GM21576 (cell line): ENCODE measurements at regions not wholly inside any gene's neighbourhood (a gene's known extent, or its start where the extent isn't known, plus 50 kb on each side); places are given as distances from the start of the nearest gene placed in this dataset.
"Not testable (repeated sequence)": the region's sequence is repeated elsewhere in the genome, so short reads cannot be mapped to it uniquely, and the experiment has no call there.

Experiments used
- ATAC-seq: cut with Tn5 transposase; IDR thresholded peaks from one replicate; pipeline ENCODE4 v1.9.1; 2021; ENCODE audit warnings: mild to moderate bottlenecking, moderate library complexity; ENCODE audit not compliant: unreplicated experiment

- not testable (repeated sequence) for ATAC-seq
These were observed 150.6 kb upstream of the ANKRD20A1 start for GRCh38 chr9:67708109-67708508.

DNA sequence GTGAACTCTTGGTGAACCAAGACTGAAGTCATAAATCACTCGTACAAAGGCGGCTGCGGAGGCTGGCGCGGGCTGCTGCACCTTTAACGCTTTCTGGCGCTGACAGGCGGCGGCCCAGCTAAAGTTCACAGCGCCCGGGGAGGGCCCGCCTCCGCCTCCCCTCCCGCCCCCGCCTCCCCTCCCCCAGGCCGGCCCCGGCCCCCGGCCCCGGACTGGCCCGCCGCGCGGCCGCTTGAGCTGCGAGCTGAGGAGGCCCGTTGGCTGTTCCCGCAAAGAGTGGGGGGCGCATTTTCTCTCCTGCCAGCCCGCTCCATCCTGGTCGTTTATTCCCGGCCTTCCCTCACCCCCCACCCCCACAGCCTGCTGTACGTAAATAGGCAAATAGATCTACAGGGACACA is 147.3 kb upstream of the ANKRD20A1 start:
- not testable (repeated sequence) for ATAC-seq

DNA sequence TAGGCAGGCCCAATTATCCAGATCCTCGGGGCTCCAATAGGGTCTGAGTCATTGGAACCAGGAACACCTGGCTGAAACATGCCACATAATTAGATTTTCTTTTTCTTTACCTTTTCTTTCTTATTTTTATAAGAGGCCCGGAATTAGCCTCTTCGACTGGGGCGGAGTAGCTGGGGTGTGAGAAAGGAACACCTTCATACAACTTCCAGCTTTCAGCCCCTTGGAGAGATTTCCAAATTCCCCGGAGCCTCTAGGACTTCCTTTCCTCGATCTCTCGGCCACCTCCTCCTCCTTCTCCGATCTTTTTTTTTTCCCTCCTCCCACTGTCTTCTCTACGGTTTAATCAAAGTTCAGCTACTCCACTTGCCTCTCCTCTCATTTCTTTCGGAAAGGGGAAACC is 146.8 kb upstream of the ANKRD20A1 start:
- not testable (repeated sequence) for ATAC-seq

DNA sequence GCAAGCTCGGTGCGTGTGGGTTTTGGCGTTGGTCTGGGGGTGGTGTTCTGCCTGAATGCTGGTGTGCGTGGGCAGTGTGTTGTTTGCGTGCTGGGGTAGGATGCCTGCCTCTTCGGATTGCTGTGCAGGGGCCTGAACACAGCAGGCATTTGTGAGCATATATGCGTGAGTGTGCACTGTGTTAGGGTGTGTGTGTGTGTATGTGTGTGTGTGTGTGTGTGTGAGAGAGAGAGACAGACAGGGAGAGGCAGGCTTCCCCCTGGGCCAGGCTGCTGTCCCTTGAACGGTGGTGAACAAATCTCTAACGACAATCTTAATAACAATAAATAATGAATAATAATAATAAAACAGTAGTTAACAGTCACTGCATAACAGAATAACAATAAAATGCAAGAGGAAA is 145.8 kb upstream of the ANKRD20A1 start:
- ATAC-seq, result not testable (repeated sequence)

- not testable (repeated sequence) for ATAC-seq
These were observed 140.8 kb upstream of the ANKRD20A1 start for GRCh38 chr9:67717830-67718388.

DNA sequence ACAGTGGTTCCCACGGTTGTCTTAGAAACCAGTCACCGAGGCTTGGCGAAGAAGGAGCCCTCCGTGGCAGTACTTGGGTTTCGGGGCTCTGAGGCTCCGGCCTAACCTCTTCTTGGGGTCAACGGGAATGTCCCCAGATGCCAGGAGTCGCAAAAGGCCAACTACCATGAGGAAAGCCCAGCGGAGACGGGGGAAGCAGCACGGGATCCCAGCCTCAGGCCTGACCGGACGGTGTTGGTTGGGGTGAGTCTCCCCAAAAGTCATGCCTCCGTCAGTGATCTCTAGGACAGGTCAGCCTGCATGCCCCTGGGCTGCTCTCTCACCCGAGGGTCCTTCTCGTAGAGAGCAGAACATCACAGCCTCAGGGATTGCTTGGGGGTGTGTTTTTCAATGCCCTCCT is 138.2 kb upstream of the ANKRD20A1 start:
- not testable (repeated sequence) for ATAC-seq

DNA sequence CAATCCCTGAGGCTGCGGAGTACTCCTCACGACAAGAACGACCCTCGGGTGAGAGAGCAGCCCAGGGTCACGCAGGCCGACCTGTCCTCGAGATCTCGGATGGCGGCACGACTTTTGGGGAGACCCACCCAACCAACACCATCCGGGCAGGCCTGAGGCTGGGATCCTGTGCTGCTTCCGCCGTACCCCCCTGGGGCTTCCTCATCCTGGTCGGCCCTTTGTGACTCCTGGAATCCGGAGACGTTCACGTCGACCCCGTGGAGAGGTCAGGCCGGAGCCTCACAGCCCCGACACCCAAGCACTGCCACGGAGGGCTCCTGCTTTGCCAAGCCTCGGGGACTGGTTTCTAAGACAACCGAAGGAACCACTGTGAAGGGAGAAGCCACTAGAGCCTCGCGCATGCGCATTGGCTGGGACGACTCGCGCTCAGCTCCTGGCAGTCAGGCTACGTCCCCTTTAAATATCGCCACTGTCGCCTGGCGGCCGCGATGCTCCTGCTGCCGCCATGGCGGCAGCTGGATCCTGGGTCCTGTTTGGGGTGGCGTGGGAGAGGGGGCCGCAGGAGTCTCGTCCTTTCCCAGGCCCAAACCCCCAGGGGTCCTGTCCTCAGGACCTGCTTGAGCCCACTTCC is 136.2 kb upstream of the ANKRD20A1 start:
- ATAC-seq, result peak; percentile 73

- not testable (repeated sequence) for ATAC-seq
These were observed 135.5 kb upstream of the ANKRD20A1 start for GRCh38 chr9:67723185-67723584.

DNA sequence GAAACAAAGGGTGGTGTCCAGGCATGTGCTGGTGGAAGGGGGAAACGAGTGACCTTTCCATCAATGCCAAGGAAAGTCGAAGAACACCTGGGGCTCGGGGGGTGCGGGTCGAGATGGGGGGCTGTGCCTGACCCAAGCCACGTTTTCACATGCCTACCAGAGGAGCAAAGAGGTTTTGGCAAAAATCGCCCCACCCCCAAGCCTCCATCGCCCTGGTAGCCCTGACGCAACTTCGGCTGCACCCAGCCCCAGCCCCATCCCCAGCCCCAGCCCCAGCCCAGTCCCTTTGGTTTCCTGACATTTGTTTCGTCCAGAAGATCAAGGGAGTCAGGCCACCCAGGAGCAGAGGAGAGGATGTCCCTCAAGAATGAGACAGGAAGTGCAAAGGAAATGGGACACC is 133.8 kb upstream of the ANKRD20A1 start:
- ATAC-seq, result not testable (repeated sequence)

DNA sequence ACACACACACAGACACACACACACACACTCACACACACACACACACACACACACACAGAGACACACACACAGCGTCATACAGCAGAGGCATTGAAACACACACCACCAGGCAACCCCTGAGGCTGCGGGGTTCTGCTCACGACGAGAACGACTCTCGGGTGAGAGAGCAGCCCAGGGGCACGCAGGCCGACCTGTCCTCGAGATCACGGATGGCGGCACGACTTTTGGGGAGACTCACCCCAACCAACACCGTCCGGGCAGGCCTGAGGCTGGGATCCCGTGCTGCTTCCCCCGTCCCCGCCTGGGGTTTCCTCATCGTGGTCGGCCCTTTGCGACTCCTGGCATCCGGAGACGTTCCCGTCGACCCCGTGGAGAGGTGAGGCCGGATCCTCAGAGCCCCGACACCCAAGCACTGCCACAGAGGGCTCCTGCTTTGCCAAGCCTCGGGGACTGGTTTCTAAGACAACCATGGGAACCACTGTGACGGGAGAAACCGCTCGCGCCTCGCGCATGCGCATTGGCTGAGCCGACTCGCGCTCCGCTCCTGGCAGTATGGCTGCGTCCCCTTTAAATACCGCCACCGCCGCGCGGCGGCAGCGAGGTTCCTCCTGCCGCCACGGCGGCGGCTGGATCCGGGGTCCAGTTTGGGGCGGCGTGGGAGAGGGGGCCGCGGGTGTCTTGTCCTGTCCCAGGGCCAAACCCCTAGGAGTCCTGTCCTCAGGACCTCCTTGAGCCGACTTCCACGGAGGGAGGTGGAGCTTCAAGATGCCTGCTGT is 132.3 kb upstream of the ANKRD20A1 start:
- ATAC-seq, result peak; percentile 76

- ATAC-seq, result not testable (repeated sequence)
These were observed 95.6 kb upstream of the ANKRD20A1 start for GRCh38 chr9:67763133-67763532.

- not testable (repeated sequence) for ATAC-seq
These were observed 86.9 kb upstream of the ANKRD20A1 start for GRCh38 chr9:67771807-67772206.

- not testable (repeated sequence) for ATAC-seq
These were observed 58.6 kb upstream of the ANKRD20A1 start for GRCh38 chr9:67800170-67800569.
